ENCODE measurements at regions not wholly inside any gene's neighbourhood (a gene's known extent, or its start where the extent isn't known, plus 50 kb on each side); places are given as distances from the start of the nearest gene placed in this dataset.

- peak; percentile 10 for DNase-seq (ENCODE audit: low spot score)
- no peaks in the 10 kb centered on the region for H3K9me3 ChIP-seq
- no peak overlapping the region for H3K27ac ChIP-seq
- no peak overlapping the region for H3K4me3 ChIP-seq
- TF ChIP-seq CTCF (IDR thresholded peaks at IDR 0.05) (no peak), POLR2AphosphoS5 (IDR thresholded peaks at IDR 0.05) (no peak), POLR2A (IDR thresholded peaks at IDR 0.05) (no peak)
- 77% methylated on average over 10 of the region's 10 CpGs for WGBS
- H3K27me3 ChIP-seq (replicated peaks; ENCODE audit: insufficient read depth): no peaks in the 10 kb centered on the region
- intact Hi-C loops (cut with DNase I): no loop called here
- no peaks in the 10 kb centered on the region for H3K4me1 ChIP-seq (replicated peaks)
- no peaks in the 10 kb centered on the region for H3K36me3 ChIP-seq
Measured at GRCh38 chr10:32144817-32145688, 88.8 kb upstream of the KIF5B start.

- Histone ChIP-seq H3K27me3 (replicated peaks; ENCODE audit: insufficient read depth) (no peaks in the 10 kb centered on the region), H3K4me1 (replicated peaks) (no peaks in the 10 kb centered on the region), H3K27ac (no peak overlapping the region), H3K36me3 (no peaks in the 10 kb centered on the region), H3K4me3 (no peak overlapping the region), H3K9me3 (no peaks in the 10 kb centered on the region)
- intact Hi-C loops (cut with DNase I): no loop called here
- TF ChIP-seq POLR2AphosphoS5 (IDR thresholded peaks at IDR 0.05) (no peak), POLR2A (IDR thresholded peaks at IDR 0.05) (no peak), CTCF (IDR thresholded peaks at IDR 0.05) (no peak)
- DNase-seq (ENCODE audit: low spot score): no peak
- 60% methylated on average over 7 of the region's 7 CpGs for WGBS
Measured at GRCh38 chr10:32143302-32143847, 87.2 kb upstream of the KIF5B start.

- H3K9me3 ChIP-seq: no peaks in the 10 kb centered on the region
- intact Hi-C loops (cut with DNase I): no loop called here
- H3K36me3 ChIP-seq: no peaks in the 10 kb centered on the region
- 97% methylated on average over 2 of the region's 2 CpGs for WGBS
- H3K27me3 ChIP-seq (replicated peaks; ENCODE audit: insufficient read depth): no peaks in the 10 kb centered on the region
- H3K4me3 ChIP-seq: no peak overlapping the region
- H3K4me1 ChIP-seq (replicated peaks): no peaks in the 10 kb centered on the region
- H3K27ac ChIP-seq: no peak overlapping the region
- no peak for TF ChIP-seq POLR2AphosphoS5 (IDR thresholded peaks at IDR 0.05)
- no peak for TF ChIP-seq POLR2A (IDR thresholded peaks at IDR 0.05)
- TF ChIP-seq CTCF (IDR thresholded peaks at IDR 0.05): no peak
- no peak for DNase-seq (ENCODE audit: low spot score)
Measured at GRCh38 chr10:32142646-32143045, 86.4 kb upstream of the KIF5B start.

GRCh38 chr10:32141018-32141807 is 85.0 kb upstream of the KIF5B start:
- WGBS: 69% methylated on average over 12 of the region's 12 CpGs
- Histone ChIP-seq H3K9me3 (no peaks in the 10 kb centered on the region), H3K4me1 (replicated peaks) (no peaks in the 10 kb centered on the region), H3K36me3 (no peaks in the 10 kb centered on the region), H3K27ac (peak overlapping the region in 1 of 2 donors; percentile 22), H3K4me3 (no peak overlapping the region), H3K27me3 (replicated peaks; ENCODE audit: insufficient read depth) (no peaks in the 10 kb centered on the region)
- DNase-seq (ENCODE audit: low spot score): peak; percentile 52
- intact Hi-C loops (cut with DNase I): no loop called here
- TF ChIP-seq POLR2AphosphoS5 (IDR thresholded peaks at IDR 0.05) (peak; percentile 76), POLR2A (IDR thresholded peaks at IDR 0.05) (no peak)

GRCh38 chr10:32140403-32140802 is 84.2 kb upstream of the KIF5B start:
- Histone ChIP-seq H3K36me3 (no peaks in the 10 kb centered on the region), H3K9me3 (no peaks in the 10 kb centered on the region), H3K27ac (no peak overlapping the region), H3K27me3 (replicated peaks; ENCODE audit: insufficient read depth) (no peaks in the 10 kb centered on the region), H3K4me1 (replicated peaks) (no peaks in the 10 kb centered on the region), H3K4me3 (no peak overlapping the region)
- WGBS: 98% methylated on average over 4 of the region's 4 CpGs
- intact Hi-C loops (cut with DNase I): no loop called here
- TF ChIP-seq POLR2AphosphoS5 (IDR thresholded peaks at IDR 0.05) (no peak), POLR2A (IDR thresholded peaks at IDR 0.05) (no peak), CTCF (IDR thresholded peaks at IDR 0.05) (no peak)
- DNase-seq (ENCODE audit: low spot score): no peak

Data from prostate gland (tissue), 2 donors.